ENCODE measurements at regions not wholly inside any gene's neighbourhood (a gene's known extent, or its start where the extent isn't known, plus 50 kb on each side); places are given as distances from the start of the nearest gene placed in this dataset.

DNA sequence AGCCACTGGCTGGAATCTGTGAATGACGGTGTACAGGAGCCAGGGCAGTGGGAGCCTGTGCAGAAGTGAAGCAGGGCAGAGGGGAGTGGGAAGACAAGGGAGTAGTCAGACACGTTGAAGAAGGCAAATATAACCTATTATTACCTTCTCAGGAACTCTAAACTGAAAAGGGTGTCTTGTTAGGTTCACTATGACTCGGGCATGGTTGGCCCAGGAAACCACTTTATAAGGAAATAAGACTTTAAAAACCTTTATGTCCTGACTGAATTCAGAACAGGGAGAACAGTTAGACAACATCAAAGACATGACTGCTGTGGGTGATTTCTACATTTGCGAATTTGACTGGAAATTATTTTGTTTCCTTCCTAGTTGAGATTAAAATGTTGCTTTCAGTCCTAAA lies 107.5 kb downstream of the ACER2 start:
- Histone ChIP-seq H3K9me2 (replicated peaks; ENCODE audit: insufficient read depth, low read length) (no peaks in the 10 kb centered on the region), H3K4me2 (ENCODE audit: low read depth, low read length) (no peak overlapping the region), H3K79me2 (ENCODE audit: low read length) (no peaks in the 10 kb centered on the region), H3K4me1 (ENCODE audit: low read length) (no peaks in the 10 kb centered on the region), H3F3A (ENCODE audit: insufficient read depth, low read length) (no peaks in the 10 kb centered on the region), H2AFZ (ENCODE audit: low read length) (no peak overlapping the region), H4K20me1 (ENCODE audit: insufficient read depth, low read length) (no peaks in the 10 kb centered on the region), H3K27ac (ENCODE audit: low read length) (no peak overlapping the region), H3K36me3 (replicated peaks; ENCODE audit: insufficient read depth, low read length) (no peaks in the 10 kb centered on the region), H3K9me3 (replicated peaks; ENCODE audit: insufficient read depth, low read length) (no peaks in the 10 kb centered on the region), H3K9ac (ENCODE audit: low read length) (no peak overlapping the region), H3K27me3 (replicated peaks; ENCODE audit: insufficient read depth, low read length) (no peaks in the 10 kb centered on the region), H3K4me3 (ENCODE audit: low read length) (no peak overlapping the region)
- TF ChIP-seq EZH2 (optimal IDR thresholded peaks at IDR 0.05; ENCODE audit: low read depth, low read length) (no peak), EZH2phosphoT487 (IDR thresholded peaks at IDR 0.05; ENCODE audit: low read length) (no peak), CTCF (IDR thresholded peaks at IDR 0.05; ENCODE audit: low read length) (no peak)
- DNase-seq = no peak

DNA sequence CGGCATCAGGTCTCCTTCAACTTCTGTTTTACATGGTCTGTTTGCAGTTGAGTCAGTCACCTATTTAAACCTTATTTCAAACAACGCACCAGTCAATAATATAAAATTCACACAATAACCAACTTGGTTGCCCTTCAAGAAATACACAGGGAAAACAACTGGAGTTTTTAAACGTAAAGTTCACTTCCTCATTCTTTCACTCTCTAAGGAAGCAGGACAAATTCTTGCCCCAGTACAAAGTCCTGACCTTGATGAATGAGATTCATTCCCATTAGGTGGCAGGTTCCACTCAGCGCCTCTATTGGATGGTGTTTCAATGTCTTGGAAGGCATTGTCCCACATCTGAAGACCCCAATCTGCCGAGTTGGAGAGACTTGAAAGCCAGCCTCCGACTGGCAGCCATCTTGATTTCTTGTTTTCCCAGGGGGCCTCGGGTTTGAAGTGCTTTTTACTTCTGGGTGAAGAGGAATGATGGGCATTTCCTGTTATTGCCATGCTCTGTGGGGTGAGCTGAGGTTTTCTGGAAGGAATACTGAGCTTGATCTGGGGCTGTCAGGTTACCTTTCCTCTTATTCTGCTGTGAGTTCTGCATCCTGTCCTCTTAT lies 105.0 kb downstream of the ACER2 start:
- no peak for TF ChIP-seq CTCF (IDR thresholded peaks at IDR 0.05; ENCODE audit: low read length)
- no peak for TF ChIP-seq EZH2phosphoT487 (IDR thresholded peaks at IDR 0.05; ENCODE audit: low read length)
- H3K4me2 ChIP-seq (ENCODE audit: low read depth, low read length) = no peak overlapping the region
- H3K9me3 ChIP-seq (replicated peaks; ENCODE audit: insufficient read depth, low read length) = no peaks in the 10 kb centered on the region

DNA sequence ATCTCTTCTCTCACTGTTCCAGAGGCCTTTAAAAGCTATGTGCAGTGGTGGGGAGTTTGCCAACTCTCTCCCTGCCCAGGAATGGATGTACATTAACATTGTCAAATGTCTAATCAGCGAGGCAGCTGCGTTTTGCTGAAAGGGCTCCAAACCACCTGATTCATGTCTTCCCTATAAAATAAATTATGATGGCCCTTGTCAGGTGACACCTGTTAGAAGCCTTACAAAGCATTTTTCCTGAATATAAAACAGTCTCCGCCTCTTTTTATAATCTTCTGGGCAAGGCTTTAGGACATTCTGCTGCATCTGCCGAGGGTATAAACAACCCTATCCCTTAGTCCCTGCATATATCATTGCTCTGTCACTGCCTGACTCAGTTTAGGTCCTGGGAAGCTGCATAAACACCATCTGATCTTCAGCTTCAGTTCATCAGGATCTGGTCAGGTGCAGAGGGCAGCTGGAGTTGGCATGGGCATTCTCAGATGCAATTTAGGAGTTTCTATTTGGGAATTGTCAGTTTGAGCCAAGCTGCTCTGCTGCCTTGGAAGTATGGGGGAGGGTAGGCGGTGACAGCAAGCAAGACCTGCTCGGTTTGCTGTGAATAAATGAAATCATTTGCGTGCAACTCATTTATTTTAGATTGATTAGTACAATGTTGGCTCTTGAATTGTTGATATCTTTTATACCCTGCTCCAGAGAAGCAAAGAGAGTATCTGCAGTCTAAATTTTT lies 103.5 kb downstream of the ACER2 start:
- H3K9ac ChIP-seq (ENCODE audit: low read length) = no peak overlapping the region
- no peak overlapping the region for H3K4me3 ChIP-seq (ENCODE audit: low read length)
- no peaks in the 10 kb centered on the region for H3F3A ChIP-seq (ENCODE audit: insufficient read depth, low read length)
- H3K4me2 ChIP-seq (ENCODE audit: low read depth, low read length) = no peak overlapping the region
- H3K4me1 ChIP-seq (ENCODE audit: low read length) = no peaks in the 10 kb centered on the region
- no peaks in the 10 kb centered on the region for H3K27me3 ChIP-seq (replicated peaks; ENCODE audit: insufficient read depth, low read length)
- DNase-seq = no peak
- H3K9me3 ChIP-seq (replicated peaks; ENCODE audit: insufficient read depth, low read length) = no peaks in the 10 kb centered on the region
- H3K36me3 ChIP-seq (replicated peaks; ENCODE audit: insufficient read depth, low read length) = no peaks in the 10 kb centered on the region
- no peak for TF ChIP-seq EZH2phosphoT487 (IDR thresholded peaks at IDR 0.05; ENCODE audit: low read length)
- TF ChIP-seq EZH2 (optimal IDR thresholded peaks at IDR 0.05; ENCODE audit: low read depth, low read length) = no peak
- TF ChIP-seq CTCF (IDR thresholded peaks at IDR 0.05; ENCODE audit: low read length) = no peak
- H3K79me2 ChIP-seq (ENCODE audit: low read length) = no peaks in the 10 kb centered on the region
- no peaks in the 10 kb centered on the region for H3K9me2 ChIP-seq (replicated peaks; ENCODE audit: insufficient read depth, low read length)
- H4K20me1 ChIP-seq (ENCODE audit: insufficient read depth, low read length) = no peaks in the 10 kb centered on the region
- no peak overlapping the region for H2AFZ ChIP-seq (ENCODE audit: low read length)
- no peak overlapping the region for H3K27ac ChIP-seq (ENCODE audit: low read length)

More for the DNA sequence above, 105.0 kb downstream of the ACER2 start:
- no peak overlapping the region for H2AFZ ChIP-seq (ENCODE audit: low read length)
- no peak overlapping the region for H3K27ac ChIP-seq (ENCODE audit: low read length)
- no peaks in the 10 kb centered on the region for H3K9me2 ChIP-seq (replicated peaks; ENCODE audit: insufficient read depth, low read length)
- no peaks in the 10 kb centered on the region for H3K4me1 ChIP-seq (ENCODE audit: low read length)
- no peaks in the 10 kb centered on the region for H3K27me3 ChIP-seq (replicated peaks; ENCODE audit: insufficient read depth, low read length)
- no peak for DNase-seq
- H3K9ac ChIP-seq (ENCODE audit: low read length) = no peak overlapping the region
- no peaks in the 10 kb centered on the region for H3F3A ChIP-seq (ENCODE audit: insufficient read depth, low read length)
- H3K4me3 ChIP-seq (ENCODE audit: low read length) = no peak overlapping the region
- no peaks in the 10 kb centered on the region for H4K20me1 ChIP-seq (ENCODE audit: insufficient read depth, low read length)
- no peaks in the 10 kb centered on the region for H3K36me3 ChIP-seq (replicated peaks; ENCODE audit: insufficient read depth, low read length)
- no peaks in the 10 kb centered on the region for H3K79me2 ChIP-seq (ENCODE audit: low read length)

Measured in MM.1S (cell line).